PC-9 (cell line): ENCODE measurements at regions not wholly inside any gene's neighbourhood (a gene's known extent, or its start where the extent isn't known, plus 50 kb on each side); places are given as distances from the start of the nearest gene placed in this dataset.

Experiments
- CTCF ChIP-seq: fragments of 200-600 bp; sonication (generic); conservative IDR thresholded peaks from 2 replicates; pipeline ENCODE4 v1.6.1; 2017; ENCODE audit warnings: mixed run types, antibody characterized with exemption, mild to moderate bottlenecking, moderate library complexity
- EZH2 ChIP-seq: fragments of 200-600 bp; sonication (generic); IDR thresholded peaks from 2 replicates; pipeline ENCODE4 v1.8.0; 2017; ENCODE audit warnings: antibody characterized with exemption, low read depth

- no peak for TF ChIP-seq CTCF
- TF ChIP-seq EZH2: no peak
Measured at GRCh38 chr13:81874681-81875661, 1534.0 kb upstream of the SPRY2 start.
